ENCODE measurements at regions not wholly inside any gene's neighbourhood (a gene's known extent, or its start where the extent isn't known, plus 50 kb on each side); places are given as distances from the start of the nearest gene placed in this dataset.
"Not testable (repeated sequence)": the region's sequence is repeated elsewhere in the genome, so short reads cannot be mapped to it uniquely, and the experiment has no call there.

DNA sequence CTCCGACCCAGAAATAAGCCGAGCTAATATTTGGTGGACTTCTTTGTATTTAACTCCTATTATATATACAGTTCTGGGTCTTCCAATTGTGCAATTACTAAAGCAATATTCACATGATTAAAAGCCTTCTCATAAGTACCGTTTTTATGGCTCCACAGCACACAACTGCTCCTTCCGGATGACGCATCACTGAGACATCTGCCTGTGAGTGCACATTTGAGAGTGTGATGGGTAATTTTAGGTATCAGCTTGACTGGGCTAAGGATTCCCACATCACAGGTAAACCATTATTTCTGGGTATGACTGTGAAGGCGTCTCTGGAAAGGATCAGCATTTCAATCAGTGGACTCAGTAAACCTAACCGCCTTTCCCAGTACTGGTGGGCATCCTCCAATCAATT, 77.5 kb upstream of the SYK start:
- H3K4me3 ChIP-seq (ENCODE audit: low read depth, low read length), result no peak overlapping the region
- no peaks in the 10 kb centered on the region for H3K36me3 ChIP-seq (ENCODE audit: control insufficient read depth, insufficient read depth, low read length)
- no peak for ATAC-seq (ENCODE audit: low read depth in 2 of 2)
- no peaks in the 10 kb centered on the region for H3K9me3 Mint-ChIP-seq
- H3K27me3 Mint-ChIP-seq, result peaks cover 4% of the 10 kb centered on the region
- H3K27ac Mint-ChIP-seq, result no peak overlapping the region
- no peaks in the 10 kb centered on the region for H3K4me1 Mint-ChIP-seq
- no peak overlapping the region for H3K4me3 Mint-ChIP-seq
- H3K4me1 ChIP-seq (ENCODE audit: control insufficient read depth, insufficient read depth, low read length, poor library complexity, severe bottlenecking), result no peaks in the 10 kb centered on the region
- no peak for DNase-seq
- H3K36me3 Mint-ChIP-seq, result no peaks in the 10 kb centered on the region
- H3K27me3 ChIP-seq (ENCODE audit: control insufficient read depth, insufficient read depth, low read length), result no peaks in the 10 kb centered on the region
- no peak overlapping the region for H3K27ac ChIP-seq (ENCODE audit: insufficient read depth, low read length, poor library complexity, severe bottlenecking)
- H3K9me3 ChIP-seq (ENCODE audit: control insufficient read depth in 2 of 2, low read length in 2 of 2), result no peaks in the 10 kb centered on the region

- Histone ChIP-seq H3K4me1 (ENCODE audit: control insufficient read depth, insufficient read depth, low read length, poor library complexity, severe bottlenecking) (no peaks in the 10 kb centered on the region), H3K9me3 (ENCODE audit: control insufficient read depth in 2 of 2, low read length in 2 of 2) (no peaks in the 10 kb centered on the region), H3K27ac (ENCODE audit: insufficient read depth, low read length, poor library complexity, severe bottlenecking) (no peak overlapping the region), H3K36me3 (ENCODE audit: control insufficient read depth, insufficient read depth, low read length) (no peaks in the 10 kb centered on the region), H3K27me3 (ENCODE audit: control insufficient read depth, insufficient read depth, low read length) (no peaks in the 10 kb centered on the region), H3K4me3 (ENCODE audit: low read depth, low read length) (no peak overlapping the region)
- DNase-seq, result no peak
- Mint-ChIP-seq H3K36me3 (no peaks in the 10 kb centered on the region), H3K9me3 (peaks cover 0 to 2% (median 0%) of the 10 kb centered on the region in 7 donors), H3K4me1 (no peaks in the 10 kb centered on the region), H3K4me3 (no peak overlapping the region), H3K27ac (no peak overlapping the region), H3K27me3 (peaks cover 9% of the 10 kb centered on the region)
- no peak for ATAC-seq (ENCODE audit: low read depth in 2 of 2)
These were observed 79.4 kb upstream of the DIRAS2 start for GRCh38 chr9:90722071-90722470.

DNA sequence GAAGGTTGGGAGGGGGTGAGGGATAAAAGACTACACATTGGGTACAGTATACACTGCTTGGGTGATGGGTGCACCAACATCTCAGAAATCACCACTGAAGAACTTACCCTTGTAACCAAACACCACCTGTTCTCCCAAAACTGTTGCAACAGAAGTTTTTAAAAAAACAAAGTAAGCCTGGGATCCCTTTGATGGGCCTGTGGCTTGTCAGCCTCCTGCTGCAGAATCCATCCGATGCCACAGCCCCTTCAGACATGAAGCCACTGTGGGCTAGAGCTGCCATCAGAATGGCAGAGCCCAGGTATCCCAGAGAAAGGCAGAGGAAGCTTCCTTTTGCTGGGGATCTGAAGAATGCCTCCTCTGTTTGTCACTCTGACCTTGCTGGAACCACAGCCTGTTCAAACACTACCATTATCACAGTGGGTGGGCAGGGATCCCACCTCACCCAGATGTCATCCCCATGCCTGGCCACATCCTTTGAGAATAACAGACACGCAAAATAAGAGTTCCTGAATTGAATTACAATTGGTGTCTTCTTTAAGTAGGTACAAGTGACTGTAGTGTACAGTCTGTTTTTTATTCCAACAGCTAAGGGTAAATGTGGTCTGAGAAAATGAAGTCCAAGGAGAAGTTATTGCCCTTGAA, 78.1 kb upstream of the DIRAS2 start:
- H3K4me3 Mint-ChIP-seq, result no peak overlapping the region
- Histone ChIP-seq H3K4me1 (ENCODE audit: control insufficient read depth, insufficient read depth, low read length, poor library complexity, severe bottlenecking) (no peaks in the 10 kb centered on the region), H3K27me3 (ENCODE audit: control insufficient read depth, insufficient read depth, low read length) (no peaks in the 10 kb centered on the region), H3K36me3 (ENCODE audit: control insufficient read depth, insufficient read depth, low read length) (no peaks in the 10 kb centered on the region), H3K9me3 (ENCODE audit: control insufficient read depth in 2 of 2, low read length in 2 of 2) (no peaks in the 10 kb centered on the region), H3K4me3 (ENCODE audit: low read depth, low read length) (no peak overlapping the region), H3K27ac (ENCODE audit: insufficient read depth, low read length, poor library complexity, severe bottlenecking) (no peak overlapping the region)
- ATAC-seq (ENCODE audit: low read depth in 2 of 2), result no peak
- H3K9me3 Mint-ChIP-seq, result peaks cover 0 to 2% (median 0%) of the 10 kb centered on the region in 7 donors
- no peak for DNase-seq
- no peak overlapping the region for H3K27ac Mint-ChIP-seq
- H3K36me3 Mint-ChIP-seq, result no peaks in the 10 kb centered on the region
- H3K4me1 Mint-ChIP-seq, result no peaks in the 10 kb centered on the region
- H3K27me3 Mint-ChIP-seq, result peaks cover 9% of the 10 kb centered on the region

- H3K4me1 Mint-ChIP-seq, result no peaks in the 10 kb centered on the region
- Histone ChIP-seq H3K27ac (ENCODE audit: insufficient read depth, low read length, poor library complexity, severe bottlenecking) (no peak overlapping the region), H3K4me3 (ENCODE audit: low read depth, low read length) (no peak overlapping the region), H3K9me3 (ENCODE audit: control insufficient read depth in 2 of 2, low read length in 2 of 2) (no peaks in the 10 kb centered on the region), H3K4me1 (ENCODE audit: control insufficient read depth, insufficient read depth, low read length, poor library complexity, severe bottlenecking) (no peaks in the 10 kb centered on the region), H3K27me3 (ENCODE audit: control insufficient read depth, insufficient read depth, low read length) (no peaks in the 10 kb centered on the region), H3K36me3 (ENCODE audit: control insufficient read depth, insufficient read depth, low read length) (no peaks in the 10 kb centered on the region)
- H3K27ac Mint-ChIP-seq, result no peak overlapping the region
- DNase-seq (no peak), ATAC-seq (ENCODE audit: low read depth in 2 of 2) (no peak)
- H3K27me3 Mint-ChIP-seq, result peaks cover 9% of the 10 kb centered on the region
- H3K4me3 Mint-ChIP-seq, result no peak overlapping the region
- no peaks in the 10 kb centered on the region for H3K36me3 Mint-ChIP-seq
- H3K9me3 Mint-ChIP-seq, result peaks cover 0 to 3% (median 0%) of the 10 kb centered on the region in 7 donors
These were observed 63.6 kb upstream of the DIRAS2 start for GRCh38 chr9:90706230-90706629.

GRCh38 chr9:90702441-90702955, 59.9 kb upstream of the DIRAS2 start:
- Histone ChIP-seq H3K4me3 (ENCODE audit: low read depth, low read length) (no peak overlapping the region), H3K4me1 (ENCODE audit: control insufficient read depth, insufficient read depth, low read length, poor library complexity, severe bottlenecking) (no peaks in the 10 kb centered on the region), H3K27ac (ENCODE audit: insufficient read depth, low read length, poor library complexity, severe bottlenecking) (no peak overlapping the region), H3K36me3 (ENCODE audit: control insufficient read depth, insufficient read depth, low read length) (no peaks in the 10 kb centered on the region), H3K27me3 (ENCODE audit: control insufficient read depth, insufficient read depth, low read length) (no peaks in the 10 kb centered on the region), H3K9me3 (ENCODE audit: control insufficient read depth in 2 of 2, low read length in 2 of 2) (no peaks in the 10 kb centered on the region)
- ATAC-seq (ENCODE audit: low read depth in 2 of 2) (no peak), DNase-seq (no peak)
- Mint-ChIP-seq H3K27me3 (peaks cover 4% of the 10 kb centered on the region), H3K4me1 (no peaks in the 10 kb centered on the region), H3K4me3 (no peak overlapping the region), H3K27ac (peak overlapping the region in 1 of 3 donors; percentile 11), H3K36me3 (no peaks in the 10 kb centered on the region), H3K9me3 (peaks cover 0 to 2% (median 0%) of the 10 kb centered on the region in 7 donors)

- H3K27me3 Mint-ChIP-seq, result no peaks in the 10 kb centered on the region
- Histone ChIP-seq H3K36me3 (ENCODE audit: control insufficient read depth, insufficient read depth, low read length) (no peaks in the 10 kb centered on the region), H3K4me1 (ENCODE audit: control insufficient read depth, insufficient read depth, low read length, poor library complexity, severe bottlenecking) (no peaks in the 10 kb centered on the region), H3K4me3 (ENCODE audit: low read depth, low read length) (no peak overlapping the region), H3K9me3 (ENCODE audit: control insufficient read depth in 2 of 2, low read length in 2 of 2) (no peaks in the 10 kb centered on the region), H3K27me3 (ENCODE audit: control insufficient read depth, insufficient read depth, low read length) (no peaks in the 10 kb centered on the region), H3K27ac (ENCODE audit: insufficient read depth, low read length, poor library complexity, severe bottlenecking) (no peak overlapping the region)
- H3K9me3 Mint-ChIP-seq, result peaks cover 0 to 4% (median 0%) of the 10 kb centered on the region in 7 donors
- no peaks in the 10 kb centered on the region for H3K36me3 Mint-ChIP-seq
- H3K4me1 Mint-ChIP-seq, result no peaks in the 10 kb centered on the region
- H3K4me3 Mint-ChIP-seq, result no peak overlapping the region
- H3K27ac Mint-ChIP-seq, result no peak overlapping the region
- no peak for ATAC-seq (ENCODE audit: low read depth in 2 of 2)
- no peak for DNase-seq
These were observed 56.3 kb upstream of the DIRAS2 start for GRCh38 chr9:90698871-90699440.

- Mint-ChIP-seq H3K4me1 (no peaks in the 10 kb centered on the region), H3K9me3 (peaks cover 0 to 4% (median 0%) of the 10 kb centered on the region in 7 donors), H3K36me3 (no peaks in the 10 kb centered on the region), H3K27me3 (no peaks in the 10 kb centered on the region), H3K4me3 (no peak overlapping the region), H3K27ac (no peak overlapping the region)
- H3K36me3 ChIP-seq (ENCODE audit: control insufficient read depth, insufficient read depth, low read length), result no peaks in the 10 kb centered on the region
- H3K4me3 ChIP-seq (ENCODE audit: low read depth, low read length), result no peak overlapping the region
- ATAC-seq (ENCODE audit: low read depth in 2 of 2) (no peak), DNase-seq (no peak)
- H3K27ac ChIP-seq (ENCODE audit: insufficient read depth, low read length, poor library complexity, severe bottlenecking), result no peak overlapping the region
- H3K4me1 ChIP-seq (ENCODE audit: control insufficient read depth, insufficient read depth, low read length, poor library complexity, severe bottlenecking), result no peaks in the 10 kb centered on the region
- H3K27me3 ChIP-seq (ENCODE audit: control insufficient read depth, insufficient read depth, low read length), result no peaks in the 10 kb centered on the region
- H3K9me3 ChIP-seq (ENCODE audit: control insufficient read depth in 2 of 2, low read length in 2 of 2), result no peaks in the 10 kb centered on the region
These were observed 55.2 kb upstream of the DIRAS2 start for GRCh38 chr9:90697808-90698207.

DNA sequence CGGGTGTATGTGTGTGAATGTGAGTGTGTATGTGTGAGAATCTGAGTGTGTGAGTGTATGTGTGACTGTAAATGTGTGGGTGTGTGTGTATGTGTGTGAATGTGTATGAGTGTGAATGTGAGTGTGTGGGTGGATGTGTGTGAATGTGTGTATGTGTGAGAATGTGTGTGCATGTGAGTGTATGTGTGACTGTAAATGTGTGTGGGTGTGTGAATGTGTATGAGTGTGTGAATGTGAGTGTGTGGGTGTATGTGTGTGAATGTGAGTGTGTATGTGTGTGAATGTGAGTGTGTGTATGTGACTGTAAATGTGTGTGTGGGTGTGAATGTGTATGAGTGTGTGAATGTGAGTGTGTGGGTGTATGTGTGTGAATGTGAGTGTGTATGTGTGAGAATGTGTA, 51.6 kb upstream of the DIRAS2 start:
- H3K4me3 ChIP-seq (ENCODE audit: low read depth, low read length); H3K36me3 ChIP-seq (ENCODE audit: control insufficient read depth, insufficient read depth, low read length); DNase-seq; H3K4me3 Mint-ChIP-seq; H3K4me1 ChIP-seq (ENCODE audit: control insufficient read depth, insufficient read depth, low read length, poor library complexity, severe bottlenecking); H3K9me3 Mint-ChIP-seq; H3K27ac Mint-ChIP-seq; H3K9me3 ChIP-seq (ENCODE audit: control insufficient read depth in 2 of 2, low read length in 2 of 2); H3K27ac ChIP-seq (ENCODE audit: insufficient read depth, low read length, poor library complexity, severe bottlenecking); H3K27me3 Mint-ChIP-seq; H3K4me1 Mint-ChIP-seq; H3K27me3 ChIP-seq (ENCODE audit: control insufficient read depth, insufficient read depth, low read length); H3K36me3 Mint-ChIP-seq; ATAC-seq (ENCODE audit: low read depth in 2 of 2): not testable (repeated sequence)

Measured in CD4-positive, CD25-positive, alpha-beta regulatory T cell (primary cell).